SH-SY5Y (cell line): ENCODE measurements at regions not wholly inside any gene's neighbourhood (a gene's known extent, or its start where the extent isn't known, plus 50 kb on each side); places are given as distances from the start of the nearest gene placed in this dataset.

Experiments
- GATA2 ChIP-seq: IDR thresholded peaks from 2 replicates; pipeline ENCODE4 v1.6.1; 2011; ENCODE audit warnings: mild to moderate bottlenecking, low read depth, low read length
- GATA3 ChIP-seq: IDR thresholded peaks from 2 replicates; pipeline ENCODE4 v1.6.1; 2011; ENCODE audit warnings: low read depth, mild to moderate bottlenecking, low read length, moderate library complexity

GRCh38 chr6:44539701-44540355 is 152.3 kb downstream of the CDC5L start:
- no peak for TF ChIP-seq GATA3
- TF ChIP-seq GATA2: no peak

GRCh38 chr6:44540881-44541280 is 153.4 kb downstream of the CDC5L start:
- TF ChIP-seq GATA3 (no peak), GATA2 (no peak)

GRCh38 chr6:44542401-44543116 is 155.1 kb downstream of the CDC5L start:
- TF ChIP-seq GATA2: no peak

GRCh38 chr6:44543664-44544063 is 156.2 kb downstream of the CDC5L start:
- TF ChIP-seq GATA3: no peak
- no peak for TF ChIP-seq GATA2

GRCh38 chr6:44545224-44545623 is 157.7 kb downstream of the CDC5L start:
- TF ChIP-seq GATA3 (no peak), GATA2 (no peak)

GRCh38 chr6:44548319-44548718 is 160.8 kb downstream of the CDC5L start:
- TF ChIP-seq GATA3 (no peak), GATA2 (no peak)

GRCh38 chr6:44549516-44549915 is 162.0 kb downstream of the CDC5L start:
- TF ChIP-seq GATA2 (no peak), GATA3 (no peak)

- TF ChIP-seq GATA3: no peak
- TF ChIP-seq GATA2: no peak
Measured at GRCh38 chr6:44554194-44554593, 166.7 kb downstream of the CDC5L start.

GRCh38 chr6:44554861-44555260 is 167.4 kb downstream of the CDC5L start:
- no peak for TF ChIP-seq GATA3
- no peak for TF ChIP-seq GATA2

GRCh38 chr6:44556046-44556445 is 168.5 kb downstream of the CDC5L start:
- TF ChIP-seq GATA3 (no peak), GATA2 (no peak)

GRCh38 chr6:44558024-44558831 is 170.7 kb downstream of the CDC5L start:
- no peak for TF ChIP-seq GATA3
- no peak for TF ChIP-seq GATA2

- no peak for TF ChIP-seq GATA2
- TF ChIP-seq GATA3: no peak
Measured at GRCh38 chr6:44558832-44559251, 171.3 kb downstream of the CDC5L start.

GRCh38 chr6:44559486-44560270 is 172.2 kb downstream of the CDC5L start:
- TF ChIP-seq GATA2: no peak
- TF ChIP-seq GATA3: no peak
